Lung (tissue), 11 donors: ENCODE measurements at regions not wholly inside any gene's neighbourhood (a gene's known extent, or its start where the extent isn't known, plus 50 kb on each side); places are given as distances from the start of the nearest gene placed in this dataset.

ENCODE experiments used
- ATAC-seq: fragments of 200-7000 bp; cut with Tn5 transposase; one replicate; pipeline ENCODE4 v1.9.1; 2020; ENCODE audit warnings: moderate number of reproducible peaks; ENCODE audit not compliant: insufficient read depth, low FRiP score
- DNase-seq, 3 donors: peaks; one replicate each; pipeline ENCODE4 v3.0.0-alpha.2; 2013 to 2017
- H3K27ac ChIP-seq, 2 donors: one replicate each; pipeline ENCODE4 v1.5.1; 2013; ENCODE audit warnings: mild to moderate bottlenecking in 2 of 2, moderate library complexity in 2 of 2, control low read depth in 1 of 2, inconsistent platforms in 1 of 2, low read depth in 1 of 2, low read length in 1 of 2
- H3K27me3 ChIP-seq, 3 donors: one replicate each; pipeline ENCODE4 v1.5.1; 2013; ENCODE audit warnings: low read length in 2 of 3; ENCODE audit not compliant: control insufficient read depth in 3 of 3, insufficient read depth in 3 of 3
- H3K36me3 ChIP-seq, 4 donors: one replicate each; pipeline ENCODE4 v1.5.1; 2013; ENCODE audit warnings: low read length in 4 of 4, mild to moderate bottlenecking in 1 of 4, moderate library complexity in 1 of 4; ENCODE audit not compliant: control insufficient read depth in 4 of 4, insufficient read depth in 4 of 4
- H3K4me1 ChIP-seq, 5 donors: one replicate each; pipeline ENCODE4 v1.5.1; 2013; ENCODE audit warnings: low read length in 5 of 5, mild to moderate bottlenecking in 2 of 5, moderate library complexity in 1 of 5; ENCODE audit not compliant: control insufficient read depth in 5 of 5, insufficient read depth in 5 of 5
- H3K4me3 ChIP-seq: one replicate; pipeline ENCODE4 v1.5.1; 2013; ENCODE audit warnings: mild to moderate bottlenecking, control low read depth, moderate library complexity
- H3K9ac ChIP-seq, 2 donors: one replicate each; pipeline ENCODE4 v1.5.1; 2013; ENCODE audit warnings: low read length in 2 of 2, control low read depth in 1 of 2; ENCODE audit not compliant: insufficient read depth in 1 of 2
- H3K9me3 ChIP-seq, 4 donors: one replicate each; pipeline ENCODE4 v1.5.1; 2013; ENCODE audit warnings: low read length in 3 of 4, mild to moderate bottlenecking in 1 of 4, moderate library complexity in 1 of 4; ENCODE audit not compliant: control insufficient read depth in 4 of 4, insufficient read depth in 3 of 4
- WGBS, 2 donors: extraction: QIAGEN DNeasy Blood & Tissue Kit; methylation state at CpG; one replicate each; pipeline ENCODE4 v1.1.7; 2013; 5-methylcytosine and 5-hydroxymethylcytosine counted together
- TF ChIP-seq, protein P1 (sequence below): IDR thresholded peaks from 2 replicates; pipeline ENCODE4 v1.5.1; 2012; ENCODE audit warnings: mild to moderate bottlenecking; ENCODE audit errors: control extremely low read depth, extremely low read depth
- donor health status: control.
- donor health status: control.
- donor health status: Bipolar disorder and iron deficiency.
- donor health status: healthy.
- donor health status: DM: yes; HTN: yes; CAD: no.

- H3K9me3 ChIP-seq: no peaks in the 10 kb centered on the region
- 90 to 96% methylated on average over 7 of the region's 7 CpGs for WGBS, 2 donors
- TF ChIP-seq, protein P1, sequence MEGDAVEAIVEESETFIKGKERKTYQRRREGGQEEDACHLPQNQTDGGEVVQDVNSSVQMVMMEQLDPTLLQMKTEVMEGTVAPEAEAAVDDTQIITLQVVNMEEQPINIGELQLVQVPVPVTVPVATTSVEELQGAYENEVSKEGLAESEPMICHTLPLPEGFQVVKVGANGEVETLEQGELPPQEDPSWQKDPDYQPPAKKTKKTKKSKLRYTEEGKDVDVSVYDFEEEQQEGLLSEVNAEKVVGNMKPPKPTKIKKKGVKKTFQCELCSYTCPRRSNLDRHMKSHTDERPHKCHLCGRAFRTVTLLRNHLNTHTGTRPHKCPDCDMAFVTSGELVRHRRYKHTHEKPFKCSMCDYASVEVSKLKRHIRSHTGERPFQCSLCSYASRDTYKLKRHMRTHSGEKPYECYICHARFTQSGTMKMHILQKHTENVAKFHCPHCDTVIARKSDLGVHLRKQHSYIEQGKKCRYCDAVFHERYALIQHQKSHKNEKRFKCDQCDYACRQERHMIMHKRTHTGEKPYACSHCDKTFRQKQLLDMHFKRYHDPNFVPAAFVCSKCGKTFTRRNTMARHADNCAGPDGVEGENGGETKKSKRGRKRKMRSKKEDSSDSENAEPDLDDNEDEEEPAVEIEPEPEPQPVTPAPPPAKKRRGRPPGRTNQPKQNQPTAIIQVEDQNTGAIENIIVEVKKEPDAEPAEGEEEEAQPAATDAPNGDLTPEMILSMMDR: no peak
- no peaks in the 10 kb centered on the region for H3K36me3 ChIP-seq
- no peak overlapping the region for H3K27ac ChIP-seq
- H3K27me3 ChIP-seq: no peaks in the 10 kb centered on the region
- no peak overlapping the region for H3K4me3 ChIP-seq
- DNase-seq (no peak), ATAC-seq (no peak)
- H3K4me1 ChIP-seq: peaks cover 0 to 25% (median 11%) of the 10 kb centered on the region in 5 donors
- no peak overlapping the region for H3K9ac ChIP-seq
Measured at GRCh38 chr17:27237890-27238289, 56.0 kb upstream of the WSB1 start.

- no peak for ATAC-seq
- Histone ChIP-seq H3K36me3 (no peaks in the 10 kb centered on the region), H3K27me3 (no peaks in the 10 kb centered on the region), H3K4me1 (peaks cover 0 to 27% (median 12%) of the 10 kb centered on the region in 5 donors), H3K4me3 (no peak overlapping the region), H3K9ac (no peak overlapping the region), H3K27ac (no peak overlapping the region), H3K9me3 (no peaks in the 10 kb centered on the region)
- no peak for DNase-seq
- TF ChIP-seq, protein P1: no peak
- 61 to 66% methylated on average over 5 of the region's 5 CpGs for WGBS, 2 donors
Measured at GRCh38 chr17:27239046-27239445, 54.9 kb upstream of the WSB1 start.

DNA sequence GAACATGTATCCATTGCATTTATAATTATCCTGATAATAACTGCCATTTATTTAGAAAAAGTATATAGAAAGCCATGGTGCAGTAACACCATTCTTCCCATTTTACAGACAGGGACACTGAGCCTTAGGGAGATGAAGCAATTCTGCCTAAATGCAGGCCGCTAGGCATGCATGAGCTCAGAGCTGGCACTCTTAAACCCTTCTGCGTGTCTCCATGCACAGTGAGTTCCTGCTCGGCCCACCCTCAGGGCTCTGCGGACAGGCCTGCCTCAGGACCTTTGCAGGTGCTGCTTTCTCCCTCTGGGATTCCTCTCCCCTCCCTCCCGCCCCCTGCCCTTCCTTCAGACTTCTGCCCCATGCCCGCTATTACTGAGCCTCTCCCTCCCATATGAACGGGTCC is 54.3 kb upstream of the WSB1 start:
- no peak for DNase-seq
- ATAC-seq: no peak
- Histone ChIP-seq H3K9me3 (no peaks in the 10 kb centered on the region), H3K36me3 (no peaks in the 10 kb centered on the region), H3K27ac (no peak overlapping the region), H3K27me3 (no peaks in the 10 kb centered on the region), H3K4me3 (no peak overlapping the region), H3K9ac (no peak overlapping the region), H3K4me1 (peaks cover 0 to 32% (median 16%) of the 10 kb centered on the region in 5 donors)
- WGBS, 2 donors: 90 to 91% methylated on average over 7 of the region's 7 CpGs
- TF ChIP-seq, protein P1: no peak
